SJSA1 (cell line): ENCODE measurements at regions not wholly inside any gene's neighbourhood (a gene's known extent, or its start where the extent isn't known, plus 50 kb on each side); places are given as distances from the start of the nearest gene placed in this dataset.
"Not testable (repeated sequence)": the region's sequence is repeated elsewhere in the genome, so short reads cannot be mapped to it uniquely, and the experiment has no call there.

ENCODE experiments used
- DNase-seq, 2 experiments: peaks; one replicate each; pipeline ENCODE4 v3.0.0-alpha.2; 2015 to 2020; ENCODE audit warnings: low spot score in 2 of 2, low read depth in 1 of 2
- H3K27ac ChIP-seq: fragments of 250-450 bp; sonication (Bioruptor Pico); 2 replicates; pipeline ENCODE4 v1.5.1; 2020; ENCODE audit warnings: mild to moderate bottlenecking, moderate library complexity
- H3K27me3 ChIP-seq: fragments of 250-450 bp; sonication (Bioruptor Pico); replicated peaks from 2 replicates; pipeline ENCODE4 v1.5.1; 2020; ENCODE audit warnings: mild to moderate bottlenecking, moderate library complexity
- H3K36me3 ChIP-seq: fragments of 250-450 bp; sonication (Bioruptor Pico); 2 replicates; pipeline ENCODE4 v1.5.1; 2020; ENCODE audit warnings: mild to moderate bottlenecking
- H3K4me1 ChIP-seq: fragments of 250-450 bp; sonication (Bioruptor Pico); replicated peaks from 2 replicates; pipeline ENCODE4 v1.6.1; 2021; ENCODE audit warnings: mild to moderate bottlenecking
- H3K4me3 ChIP-seq: fragments of 250-450 bp; sonication (Bioruptor Pico); 2 replicates; pipeline ENCODE4 v1.5.1; 2020; ENCODE audit warnings: mild to moderate bottlenecking
- H3K9me3 ChIP-seq: fragments of 250-450 bp; sonication (Bioruptor Pico); replicated peaks from 2 replicates; pipeline ENCODE4 v1.5.1; 2020; ENCODE audit warnings: mild to moderate bottlenecking

DNA sequence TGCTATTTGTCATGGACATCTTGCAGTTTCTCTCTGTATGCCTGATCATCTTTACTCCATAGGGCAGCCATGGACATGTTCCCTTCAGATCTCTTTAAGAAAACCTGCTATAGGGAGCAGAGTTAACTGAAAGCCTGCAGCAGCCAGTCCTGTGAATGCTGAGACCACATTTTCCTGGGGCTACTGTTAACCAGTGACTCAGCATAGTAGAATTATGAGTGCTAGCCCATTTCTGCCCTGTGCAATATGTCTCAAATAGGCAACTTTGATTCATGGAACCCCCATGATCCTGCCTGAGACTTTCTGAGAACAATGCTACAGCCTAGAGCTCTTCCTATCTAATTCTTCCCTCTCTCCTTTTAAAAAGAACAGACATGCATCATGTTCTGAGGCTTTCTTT, 624.2 kb downstream of the CHSY3 start:
- Histone ChIP-seq H3K27ac (no peak overlapping the region), H3K27me3 (no peaks in the 10 kb centered on the region), H3K9me3 (no peaks in the 10 kb centered on the region; the same call in 1 of the 2 replicates), H3K4me1 (peaks cover 13% of the 10 kb centered on the region), H3K36me3 (no peaks in the 10 kb centered on the region), H3K4me3 (no peak overlapping the region)
- DNase-seq: no peak

DNA sequence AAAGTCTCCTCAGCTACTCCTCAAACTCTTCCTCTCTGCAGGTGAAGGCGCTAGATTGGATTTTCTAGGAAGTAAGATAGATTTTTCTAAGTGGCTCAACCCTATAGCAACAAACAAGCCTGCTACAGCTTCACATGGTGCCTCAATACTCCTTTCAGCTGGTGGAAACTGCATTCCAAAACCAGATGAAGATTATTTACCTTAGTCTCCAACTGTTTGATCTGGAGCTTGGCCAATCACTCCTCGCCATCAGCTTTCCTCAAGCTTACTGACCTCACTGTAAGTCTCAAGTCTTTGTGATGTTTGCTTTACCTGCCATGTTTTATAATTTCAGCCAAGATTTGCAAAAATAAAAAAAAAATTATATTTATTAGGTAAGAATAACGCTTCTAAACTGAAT, 622.4 kb downstream of the CHSY3 start:
- Histone ChIP-seq H3K9me3 (no peaks in the 10 kb centered on the region; the same call in 1 of the 2 replicates), H3K4me3 (no peak overlapping the region), H3K27me3 (no peaks in the 10 kb centered on the region), H3K36me3 (no peaks in the 10 kb centered on the region), H3K27ac (no peak overlapping the region), H3K4me1 (peaks cover 13% of the 10 kb centered on the region)
- no peak for DNase-seq

DNA sequence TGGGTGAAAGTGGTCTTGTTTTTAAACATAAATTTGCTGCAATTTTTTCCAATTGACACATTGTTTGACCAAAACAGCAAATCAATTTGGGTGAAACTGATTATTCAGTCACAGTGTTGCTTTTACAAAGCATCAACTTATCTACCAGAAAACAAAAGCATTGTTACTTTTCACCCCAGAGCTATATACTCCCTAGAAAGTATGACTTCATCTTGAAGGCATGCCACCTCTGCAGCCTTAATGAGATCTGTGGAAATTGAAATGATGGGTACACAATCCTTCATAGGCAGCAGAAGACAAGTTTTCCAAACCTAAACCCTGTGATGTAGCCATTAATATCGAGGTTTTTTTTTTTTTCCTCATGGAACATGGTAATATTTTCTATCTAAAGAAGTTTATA, 615.9 kb downstream of the CHSY3 start:
- peak in 1 of 2 experiments; percentile 38 for DNase-seq
- no peak overlapping the region for H3K27ac ChIP-seq
- H3K9me3 ChIP-seq: peaks cover 4% of the 10 kb centered on the region; the same call in 1 of the 2 replicates
- no peaks in the 10 kb centered on the region for H3K36me3 ChIP-seq
- H3K4me3 ChIP-seq: no peak overlapping the region
- peaks cover 5% of the 10 kb centered on the region; the same call in 1 of the 2 replicates for H3K4me1 ChIP-seq
- no peaks in the 10 kb centered on the region for H3K27me3 ChIP-seq

DNA sequence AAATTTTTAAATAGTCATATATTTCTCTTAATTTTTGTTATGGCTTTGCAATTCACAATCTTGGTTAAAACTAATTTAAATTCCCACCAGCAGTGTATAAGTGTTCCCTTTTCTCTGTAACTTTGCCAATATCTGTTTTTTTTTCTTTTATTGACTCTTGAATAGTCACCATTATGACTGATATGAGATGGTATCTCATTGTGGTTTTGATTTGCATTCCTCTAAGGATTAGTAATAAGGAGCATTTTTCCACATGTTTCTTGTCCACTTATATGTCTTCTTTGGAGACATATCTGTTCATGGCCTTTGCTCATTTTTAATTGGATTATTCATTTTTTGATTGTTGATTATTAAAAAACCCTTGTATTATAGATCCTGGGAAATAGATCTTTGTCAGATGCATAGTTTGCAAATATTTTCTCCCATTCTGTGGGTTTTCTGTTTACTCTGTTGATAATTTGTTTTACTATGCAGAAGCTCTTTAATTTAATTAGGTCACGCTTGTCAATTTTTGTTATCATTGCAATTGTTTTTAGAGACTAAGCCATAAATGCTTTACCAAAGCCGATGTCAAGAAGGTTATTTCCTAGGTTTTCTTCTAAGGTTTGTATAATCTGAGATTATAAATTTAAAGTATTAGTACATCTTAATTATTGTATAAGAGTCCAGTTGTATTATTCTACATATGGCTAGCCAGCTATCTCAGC, 610.9 kb downstream of the CHSY3 start:
- Histone ChIP-seq H3K27ac (0 out of 2 replicates have a peak overlapping the region, but pooled peaks have one; percentile 1), H3K9me3 (peaks cover 4% of the 10 kb centered on the region; the same call in 1 of the 2 replicates), H3K4me1 (peaks cover 11% of the 10 kb centered on the region; the same call in 1 of the 2 replicates), H3K36me3 (no peaks in the 10 kb centered on the region), H3K4me3 (no peak overlapping the region), H3K27me3 (no peaks in the 10 kb centered on the region)
- peak in 1 of 2 experiments; percentile 80 for DNase-seq

DNA sequence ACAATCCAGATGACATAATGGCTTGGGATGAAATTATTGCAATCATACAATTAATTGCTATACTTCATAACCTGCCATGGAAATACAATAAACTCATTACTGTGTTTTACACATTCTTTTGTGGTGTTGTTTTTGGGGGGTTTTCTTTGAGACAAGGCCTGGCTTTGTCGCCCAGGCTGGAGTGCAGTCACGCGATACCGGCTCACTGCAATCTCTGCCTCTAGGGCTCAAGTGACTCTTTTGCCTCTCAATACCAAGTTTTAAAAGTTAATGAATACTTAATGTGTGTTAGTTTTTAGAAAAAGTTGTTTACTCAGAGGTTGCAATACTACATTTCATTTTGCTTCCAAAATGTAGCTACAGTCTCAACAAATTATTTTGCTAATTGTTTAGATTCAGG, 598.4 kb downstream of the CHSY3 start:
- Histone ChIP-seq H3K4me3 (no peak overlapping the region), H3K36me3 (no peaks in the 10 kb centered on the region), H3K27me3 (no peaks in the 10 kb centered on the region), H3K9me3 (no peaks in the 10 kb centered on the region), H3K27ac (no peak overlapping the region), H3K4me1 (no peaks in the 10 kb centered on the region; the same call in 1 of the 2 replicates)
- DNase-seq: no peak

DNA sequence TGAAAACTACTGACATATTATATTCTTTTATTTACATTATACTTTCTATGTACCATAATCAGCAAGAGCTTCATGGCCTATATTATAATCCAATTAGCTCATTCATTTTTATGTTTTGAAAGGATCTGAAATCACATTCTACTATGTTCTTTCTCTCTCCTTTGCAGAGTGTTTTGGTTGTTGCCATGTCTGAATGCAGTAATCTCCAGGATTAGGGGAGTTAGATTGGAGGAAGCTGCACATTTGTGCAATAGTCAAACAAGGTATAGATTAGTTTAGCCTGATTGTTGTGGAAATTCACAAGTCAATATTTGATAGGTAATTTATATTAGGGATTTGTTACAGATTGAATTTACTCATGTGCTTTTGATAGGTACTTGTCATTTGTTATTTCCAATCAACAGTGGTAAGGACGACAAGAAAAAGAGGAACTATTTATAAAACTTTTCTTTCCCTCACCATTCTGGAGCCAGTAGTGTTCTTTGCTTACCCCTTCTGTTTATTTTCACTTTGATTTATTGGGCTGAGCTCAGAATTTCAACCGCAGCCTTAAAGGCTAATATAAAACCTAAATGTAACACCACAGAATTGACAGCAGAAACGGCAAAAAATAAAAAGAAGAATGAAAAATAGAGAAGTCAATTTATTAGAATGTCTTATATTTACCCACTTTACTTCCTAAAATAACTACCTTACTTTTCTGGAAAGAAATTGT, 597.0 kb downstream of the CHSY3 start:
- H3K9me3 ChIP-seq: no peaks in the 10 kb centered on the region
- H3K4me3 ChIP-seq: no peak overlapping the region
- DNase-seq: no peak

DNA sequence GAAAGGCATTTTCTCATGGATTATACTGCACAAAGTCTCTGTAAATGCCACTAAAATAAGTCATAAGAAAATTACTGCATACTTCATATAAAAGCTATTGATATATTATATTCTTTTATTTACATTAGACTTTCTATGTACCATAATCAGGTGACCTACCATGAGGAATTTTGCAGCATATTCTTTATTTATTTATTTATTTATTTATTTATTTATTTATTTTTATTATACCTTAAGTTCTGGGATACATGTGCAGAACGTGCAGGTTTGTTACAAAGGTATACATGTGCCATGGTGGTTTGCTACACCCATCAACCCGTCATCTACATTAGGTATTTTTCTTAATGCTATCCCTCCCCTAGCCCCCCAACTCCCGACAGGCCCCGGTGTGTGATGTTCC, 596.2 kb downstream of the CHSY3 start:
- H3K4me1 ChIP-seq, DNase-seq, H3K9me3 ChIP-seq, H3K27ac ChIP-seq, H3K27me3 ChIP-seq, H3K4me3 ChIP-seq, H3K36me3 ChIP-seq: not testable (repeated sequence)

More for the DNA sequence above, 597.0 kb downstream of the CHSY3 start:
- no peaks in the 10 kb centered on the region for H3K27me3 ChIP-seq
- H3K27ac ChIP-seq: no peak overlapping the region
- H3K4me1 ChIP-seq: no peaks in the 10 kb centered on the region; the same call in 1 of the 2 replicates
- H3K36me3 ChIP-seq: no peaks in the 10 kb centered on the region

DNA sequence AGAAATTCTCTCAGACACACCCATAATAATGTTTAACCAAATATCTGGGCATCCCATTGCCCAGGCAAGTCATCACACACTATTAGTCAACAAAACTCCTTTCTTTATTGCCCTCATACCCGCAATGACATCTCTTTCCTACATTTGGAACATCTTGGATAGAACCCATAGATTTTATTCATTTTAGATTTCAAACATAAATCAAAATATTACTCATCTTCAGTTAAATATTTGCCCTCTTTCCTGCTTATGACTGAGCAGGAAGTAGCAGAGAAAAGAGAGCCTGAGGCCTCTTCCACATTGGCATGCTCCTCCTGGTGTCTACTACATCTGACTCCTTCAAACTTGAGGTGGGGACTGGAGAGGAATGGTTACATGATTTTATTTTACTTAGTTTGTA, 592.0 kb downstream of the CHSY3 start:
- Histone ChIP-seq H3K9me3 (no peaks in the 10 kb centered on the region), H3K27me3 (no peaks in the 10 kb centered on the region), H3K27ac (no peak overlapping the region), H3K4me1 (no peaks in the 10 kb centered on the region; the same call in 1 of the 2 replicates), H3K4me3 (no peak overlapping the region), H3K36me3 (no peaks in the 10 kb centered on the region)
- no peak for DNase-seq

DNA sequence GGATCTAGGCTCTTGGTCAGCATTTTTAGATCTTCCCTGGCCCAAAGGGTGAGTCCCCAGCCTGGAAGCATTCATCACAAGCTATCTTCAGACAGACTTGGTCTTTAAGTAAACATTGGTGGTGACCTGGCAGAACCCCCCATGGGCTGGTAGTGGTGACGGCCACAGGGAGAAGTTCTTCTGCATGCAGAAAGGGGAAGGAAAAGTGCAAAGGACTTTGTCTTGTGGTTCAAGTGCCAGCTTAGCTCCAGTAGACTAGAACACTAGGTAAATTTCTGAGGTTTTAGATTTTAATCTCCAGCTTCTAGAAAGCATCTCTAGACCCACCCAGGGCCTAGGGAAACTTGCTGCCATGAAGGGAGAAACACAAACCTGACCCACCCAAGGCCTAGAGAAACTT, 584.0 kb downstream of the CHSY3 start:
- H3K27ac ChIP-seq: no peak overlapping the region
- H3K9me3 ChIP-seq: no peaks in the 10 kb centered on the region
- no peaks in the 10 kb centered on the region for H3K27me3 ChIP-seq
- no peak overlapping the region for H3K4me3 ChIP-seq
- H3K36me3 ChIP-seq: no peaks in the 10 kb centered on the region
- no peaks in the 10 kb centered on the region for H3K4me1 ChIP-seq
- no peak for DNase-seq

DNA sequence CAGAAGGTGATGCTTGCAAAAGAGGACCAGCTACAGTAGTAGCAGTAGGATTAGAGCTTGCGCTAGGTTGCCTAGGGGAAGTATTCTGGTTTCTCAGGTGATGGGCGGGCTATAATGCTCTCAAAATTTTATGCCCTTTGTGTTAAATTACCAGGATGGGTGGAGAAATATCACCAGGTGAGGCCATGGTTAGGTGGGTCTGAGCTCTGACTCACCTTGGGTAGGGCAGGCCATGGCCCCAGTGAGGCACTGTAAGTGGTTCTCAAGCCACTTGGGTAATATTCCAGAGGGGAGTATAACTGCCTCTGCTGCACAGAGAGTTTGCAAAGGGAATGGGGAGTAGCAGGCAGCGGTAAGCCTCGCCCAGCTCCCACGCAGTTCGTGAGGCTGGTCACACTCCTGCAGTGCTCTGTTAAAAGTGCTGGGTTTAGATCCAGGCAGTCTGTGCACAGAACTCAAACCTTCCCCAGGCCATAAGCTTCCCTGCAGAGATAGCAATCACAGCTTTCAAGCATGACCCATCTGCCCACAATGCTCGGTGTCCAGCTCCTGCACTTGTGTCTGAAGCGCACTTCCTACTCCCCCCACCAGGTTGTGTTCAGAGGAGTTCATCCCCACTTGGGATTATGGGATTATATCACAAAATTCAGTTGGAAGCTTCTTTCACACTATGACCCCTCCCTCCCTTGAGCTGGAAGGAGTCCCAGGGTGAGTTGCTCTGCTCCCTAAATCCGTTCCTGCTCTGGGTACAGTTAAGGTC, 575.0 kb downstream of the CHSY3 start:
- H3K36me3 ChIP-seq: no peaks in the 10 kb centered on the region
- no peaks in the 10 kb centered on the region for H3K4me1 ChIP-seq
- H3K27me3 ChIP-seq: no peaks in the 10 kb centered on the region
- H3K27ac ChIP-seq: no peak overlapping the region
- H3K9me3 ChIP-seq: no peaks in the 10 kb centered on the region
- H3K4me3 ChIP-seq: no peak overlapping the region
- no peak for DNase-seq

DNA sequence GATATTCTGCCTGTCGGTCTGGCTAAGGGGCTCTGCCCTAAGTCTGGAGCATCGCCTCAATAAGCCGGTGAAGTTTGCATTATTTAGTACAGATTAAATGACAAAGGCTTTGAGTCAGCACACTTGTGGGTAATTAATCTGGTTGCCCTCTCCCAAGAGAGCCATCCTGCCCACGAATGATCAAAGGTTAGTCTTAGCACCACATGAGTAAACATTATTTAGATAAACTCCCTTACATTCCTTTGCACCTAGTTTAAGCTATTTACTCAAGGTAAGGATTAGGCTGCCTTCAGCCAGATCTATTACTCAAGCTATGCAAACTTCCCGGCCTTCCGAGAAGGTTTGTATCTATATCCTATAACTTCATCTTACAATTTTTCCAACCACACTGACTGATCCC, 572.1 kb downstream of the CHSY3 start:
- H3K9me3 ChIP-seq: no peaks in the 10 kb centered on the region
- no peak overlapping the region for H3K4me3 ChIP-seq
- H3K36me3 ChIP-seq: no peaks in the 10 kb centered on the region
- DNase-seq: no peak
- H3K27ac ChIP-seq: no peak overlapping the region
- no peaks in the 10 kb centered on the region for H3K4me1 ChIP-seq
- H3K27me3 ChIP-seq: no peaks in the 10 kb centered on the region

DNA sequence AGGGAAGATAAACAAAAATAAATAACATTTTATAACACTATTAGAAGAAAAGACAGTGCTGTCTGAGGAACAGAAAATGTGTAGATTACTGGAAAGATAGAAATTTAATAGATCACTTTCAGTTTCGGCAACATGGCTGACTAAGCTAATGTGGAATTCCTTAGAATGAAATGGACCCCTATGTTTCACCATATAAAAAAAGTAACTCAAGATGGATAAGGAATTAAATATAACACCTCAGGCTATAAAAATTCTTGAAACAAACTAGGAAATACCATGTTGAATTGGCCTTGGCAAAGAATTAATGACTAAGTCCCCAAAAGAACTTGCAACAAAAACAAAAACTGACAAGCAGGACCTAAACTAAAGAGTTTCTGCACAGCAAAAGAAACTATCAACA, 558.3 kb downstream of the CHSY3 start:
- no peak overlapping the region for H3K4me3 ChIP-seq
- no peak overlapping the region for H3K27ac ChIP-seq
- no peaks in the 10 kb centered on the region for H3K4me1 ChIP-seq
- H3K27me3 ChIP-seq: no peaks in the 10 kb centered on the region
- H3K36me3 ChIP-seq: no peaks in the 10 kb centered on the region
- no peak for DNase-seq
- H3K9me3 ChIP-seq: no peaks in the 10 kb centered on the region

DNA sequence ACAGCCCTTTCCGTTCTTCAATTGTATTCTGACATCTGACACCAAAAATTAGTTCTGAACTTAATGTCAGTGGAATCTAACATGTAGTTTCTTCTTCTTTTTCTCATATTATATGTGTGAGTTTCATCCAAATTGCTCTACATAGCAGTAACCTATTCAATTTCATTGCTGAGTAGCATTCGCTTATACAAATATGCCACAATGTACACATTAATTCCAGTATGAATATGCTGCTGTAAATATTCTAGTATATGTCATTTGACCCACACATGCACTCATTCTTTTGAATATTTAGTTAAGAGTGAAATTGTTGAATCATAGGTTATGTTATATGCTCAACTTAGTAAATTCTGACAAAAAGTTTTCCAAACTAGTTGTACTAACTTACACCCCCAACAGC, 550.9 kb downstream of the CHSY3 start:
- no peaks in the 10 kb centered on the region for H3K36me3 ChIP-seq
- peaks cover 3% of the 10 kb centered on the region for H3K27me3 ChIP-seq
- no peaks in the 10 kb centered on the region for H3K4me1 ChIP-seq
- no peak for DNase-seq
- no peaks in the 10 kb centered on the region for H3K9me3 ChIP-seq
- H3K4me3 ChIP-seq: no peak overlapping the region
- no peak overlapping the region for H3K27ac ChIP-seq

DNA sequence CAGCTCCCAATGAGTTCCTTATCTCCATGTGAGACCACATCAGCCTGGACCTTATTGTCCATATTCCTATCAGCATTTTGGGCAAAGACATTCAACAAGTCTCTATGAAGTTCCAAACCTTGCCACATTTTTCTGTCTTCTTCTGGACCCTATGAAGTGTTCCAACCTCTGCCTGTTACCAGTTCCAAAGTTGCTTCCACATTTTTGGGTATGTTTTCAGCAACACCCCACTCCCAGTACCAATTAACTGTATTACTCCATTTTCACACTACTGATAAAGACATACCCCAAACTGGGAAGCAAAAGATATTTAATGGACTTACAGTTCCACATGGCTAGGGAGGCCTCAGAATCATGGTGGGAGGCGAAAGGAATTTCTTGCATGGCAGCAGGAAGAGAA, 548.5 kb downstream of the CHSY3 start:
- Histone ChIP-seq H3K27ac (no peak overlapping the region), H3K9me3 (no peaks in the 10 kb centered on the region), H3K27me3 (peaks cover 3% of the 10 kb centered on the region), H3K36me3 (no peaks in the 10 kb centered on the region), H3K4me3 (no peak overlapping the region), H3K4me1 (no peaks in the 10 kb centered on the region)
- DNase-seq: no peak
